Skin of body (tissue), 1 donor: ENCODE measurements at regions not wholly inside any gene's neighbourhood (a gene's known extent, or its start where the extent isn't known, plus 50 kb on each side); places are given as distances from the start of the nearest gene placed in this dataset.
"Not testable (repeated sequence)": the region's sequence is repeated elsewhere in the genome, so short reads cannot be mapped to it uniquely, and the experiment has no call there.

Experiments used
- DNase-seq: peaks from one replicate; lab custom pipeline; 2025; lab: John Stamatoyannopoulos, UW

- no peak for DNase-seq
Observed at GRCh38 chr6:141877275-141877983, 255.3 kb upstream of the GJE1 start.

- DNase-seq, result no peak
Observed at GRCh38 chr6:141874930-141875602, 257.7 kb upstream of the GJE1 start.

- DNase-seq, result not testable (repeated sequence)
Observed at GRCh38 chr6:141869509-141869908, 263.2 kb upstream of the GJE1 start.

- DNase-seq, result no peak
Observed at GRCh38 chr6:141867767-141868166, 265.0 kb upstream of the GJE1 start.

- no peak for DNase-seq
Observed at GRCh38 chr6:141866731-141867497, 265.8 kb upstream of the GJE1 start.

GRCh38 chr6:141851063-141851462, 281.7 kb upstream of the GJE1 start:
- no peak for DNase-seq

- no peak for DNase-seq
Observed at GRCh38 chr6:141848029-141848890, 284.5 kb upstream of the GJE1 start.

GRCh38 chr6:141846639-141847038, 286.1 kb upstream of the GJE1 start:
- DNase-seq, result no peak

GRCh38 chr6:141843178-141843834, 289.4 kb upstream of the GJE1 start:
- DNase-seq, result no peak

- DNase-seq, result no peak
Observed at GRCh38 chr6:141833001-141833655, 299.6 kb upstream of the GJE1 start.

- no peak for DNase-seq
Observed at GRCh38 chr6:141830530-141830929, 302.2 kb upstream of the GJE1 start.

- no peak for DNase-seq
Observed at GRCh38 chr6:141829566-141830360, 303.0 kb upstream of the GJE1 start.

GRCh38 chr6:141824350-141824749, 308.4 kb upstream of the GJE1 start:
- DNase-seq, result no peak

- DNase-seq, result not testable (repeated sequence)
Observed at GRCh38 chr6:141815039-141815438, 317.7 kb upstream of the GJE1 start.

GRCh38 chr6:141809901-141810300, 322.8 kb upstream of the GJE1 start:
- DNase-seq, result no peak

- DNase-seq, result no peak
Observed at GRCh38 chr6:141808662-141809061, 324.1 kb upstream of the GJE1 start.

- not testable (repeated sequence) for DNase-seq
Observed at GRCh38 chr6:141800973-141801372, 331.8 kb upstream of the GJE1 start.

GRCh38 chr6:141790921-141791320, 341.8 kb upstream of the GJE1 start:
- no peak for DNase-seq

GRCh38 chr6:141788096-141788495, 344.6 kb upstream of the GJE1 start:
- no peak for DNase-seq

- no peak for DNase-seq
Observed at GRCh38 chr6:141783585-141783984, 349.1 kb upstream of the GJE1 start.
